K562 (cell line): ENCODE measurements at regions not wholly inside any gene's neighbourhood (a gene's known extent, or its start where the extent isn't known, plus 50 kb on each side); places are given as distances from the start of the nearest gene placed in this dataset.

ENCODE experiments used
- ATAC-seq: fragments of 200-7000 bp; cut with Tn5 transposase; 3 replicates; pipeline ENCODE4 v1.9.1; 2020; ENCODE audit warnings: moderate library complexity
- BruUV-seq: library from RNA; stranded (reverse); fragments of 400-500 nt; replicated peaks from 2 replicates; lab custom pipeline; 2021; lab: Mats Ljungman, UMichigan
- CTCF ChIA-PET: fragments of 300-600 bp; formaldehyde crosslinking; extraction: SDS; loops from one replicate; lab custom pipeline; 2021; ENCODE audit warnings: low intra/inter-chr PET ratio; lab: Yijun Ruan, JAX
- POLR2A ChIA-PET: fragments of 300-600, 350-650 bp; sonication (Branson Sonifier 250); formaldehyde crosslinking; extraction: SDS; loops from one replicate; lab custom pipeline; 2021; ENCODE audit warnings: antibody characterized with exemption, inconsistent platforms; lab: Yijun Ruan, JAX
- DNase-seq, 4 experiments: peaks; one replicate each; pipeline versions ENCODE4 v3.0.0 to v3.0.0-alpha.2; 2011 to 2018; ENCODE audit warnings: low spot score in 3 of 4, mixed read lengths in 3 of 4; ENCODE audit errors: extremely low read depth in 1 of 4
- FAIRE-seq: peaks from 2 replicates; lab custom pipeline; 2011; peaks lifted over from hg19 to GRCh38; lab: Jason Lieb, UNC
- H2AFZ ChIP-seq: 2 replicates; pipeline ENCODE4 v1.6.0; 2011; ENCODE audit warnings: low read depth, low read length, control low read depth, inconsistent platforms
- H3K27ac ChIP-seq: fragments of 200-600 bp; 3 replicates; pipeline ENCODE4 v1.8.0; 2011; ENCODE audit warnings: low read depth, mild to moderate bottlenecking, control low read depth, inconsistent platforms, low read length, moderate library complexity, mixed read lengths; ENCODE audit errors: extremely low read depth
- H3K27me3 ChIP-seq, 2 experiments: fragments of 300-600 bp in 1 of 2; 2 replicates in 1 of 2; 3 replicates in 1 of 2; pipeline versions ENCODE4 v1.6.0 to v1.8.0; 2011; ENCODE audit warnings: inconsistent platforms in 2 of 2, low read length in 2 of 2, mild to moderate bottlenecking in 1 of 2, mixed read lengths in 1 of 2, moderate library complexity in 1 of 2; ENCODE audit not compliant: control insufficient read depth in 2 of 2, insufficient read depth in 2 of 2
- H3K36me3 ChIP-seq: fragments of 300-600 bp; 3 replicates; pipeline ENCODE4 v1.8.0; 2011; ENCODE audit warnings: mild to moderate bottlenecking, low read length, inconsistent platforms; ENCODE audit not compliant: control insufficient read depth, insufficient read depth
- H3K4me1 ChIP-seq, 2 experiments: fragments of 200-600 bp in 1 of 2; replicated peaks in 1 of 2; 2 replicates in 1 of 2; 3 replicates in 1 of 2; pipeline versions ENCODE4 v1.5.1 to v1.8.0; 2011; ENCODE audit warnings: inconsistent platforms in 2 of 2, low read length in 2 of 2, mild to moderate bottlenecking in 1 of 2, mixed read lengths in 1 of 2, moderate library complexity in 1 of 2; ENCODE audit not compliant: control insufficient read depth in 2 of 2, insufficient read depth in 2 of 2
- H3K4me2 ChIP-seq: 2 replicates; pipeline ENCODE4 v1.6.1; 2011; ENCODE audit warnings: low read length, control low read depth, inconsistent platforms, mixed read lengths; ENCODE audit not compliant: insufficient read depth
- H3K4me3 ChIP-seq: fragments of 200-600 bp; sonication (generic), shearing (Covaris generic); 2 replicates; pipeline ENCODE4 v1.5.1; 2016; ENCODE audit warnings: control low read depth, inconsistent platforms
- H3K79me2 ChIP-seq: fragments of 200-600 bp; 3 replicates; pipeline ENCODE4 v1.8.0; 2011; ENCODE audit warnings: low read length, inconsistent platforms; ENCODE audit not compliant: control insufficient read depth, insufficient read depth
- H3K9ac ChIP-seq, 2 experiments: 2 replicates each; pipeline versions ENCODE4 v1.6.0 to v1.6.1; 2011; ENCODE audit warnings: low read depth in 2 of 2, low read length in 2 of 2, control low read depth in 1 of 2, inconsistent platforms in 1 of 2, mild to moderate bottlenecking in 1 of 2, mixed read lengths in 1 of 2; ENCODE audit not compliant: insufficient read depth in 1 of 2
- H3K9me1 ChIP-seq: one replicate; pipeline ENCODE4 v1.6.0; 2011; ENCODE audit warnings: inconsistent platforms, mild to moderate bottlenecking, low read length, moderate library complexity; ENCODE audit not compliant: control insufficient read depth, insufficient read depth
- H3K9me3 ChIP-seq: replicated peaks from 2 replicates; pipeline ENCODE4 v1.5.1; 2011; ENCODE audit warnings: low read depth, low read length, inconsistent platforms; ENCODE audit not compliant: control insufficient read depth, insufficient read depth
- H4K20me1 ChIP-seq: replicated peaks from 2 replicates; pipeline ENCODE4 v1.6.1; 2011; ENCODE audit warnings: low read length, inconsistent platforms, mixed read lengths; ENCODE audit not compliant: control insufficient read depth, insufficient read depth
- E4F1 ChIP-seq: fragments of 250-450 bp; sonication (Bioruptor Pico); IDR thresholded peaks from 2 replicates; pipeline ENCODE4 v1.5.0; 2021; ENCODE audit warnings: mild to moderate bottlenecking, borderline replicate concordance
- ETS2 ChIP-seq: IDR thresholded peaks from 2 replicates; pipeline ENCODE4 v1.6.1; 2016; ENCODE audit warnings: borderline replicate concordance, missing genetic modification characterization, mild to moderate bottlenecking, moderate library complexity, missing compliant biosample characterization; ENCODE audit not compliant: poor library complexity, severe bottlenecking
- TRIM28 ChIP-seq: fragments of 450-650 bp; IDR thresholded peaks from 2 replicates; pipeline ENCODE4 v1.6.1; 2017
- ZHX1 ChIP-seq: fragments of 150-350 bp; conservative IDR thresholded peaks from 2 replicates; pipeline ENCODE4 v1.6.1; 2014; ENCODE audit warnings: low read length
- ZNF124 ChIP-seq: sonication (generic); formaldehyde crosslinking; IDR thresholded peaks from 2 replicates; pipeline ENCODE4 v1.8.1; 2022; ENCODE audit warnings: missing genetic modification reagents
- ZNF280B ChIP-seq: fragments of 250-450 bp; sonication (Bioruptor Pico); IDR thresholded peaks from 2 replicates; pipeline ENCODE4 v1.5.1; 2021; ENCODE audit warnings: mild to moderate bottlenecking
- ZSCAN29 ChIP-seq: fragments of 450-650 bp; IDR thresholded peaks from 2 replicates; pipeline ENCODE4 v1.6.1; 2017
- WGBS: fragments of 100-300 bp; shearing (Covaris generic); methylation state at CpG from one replicate; pipeline ENCODE4 v1.1.6; 2016; ENCODE audit warnings: low coverage, mixed read lengths; ENCODE audit not compliant: insufficient coverage; ENCODE audit errors: missing lambda C conversion rate; 5-methylcytosine and 5-hydroxymethylcytosine counted together
- in situ Hi-C: fragments of 300-500 bp; cut with MboI; formaldehyde crosslinking; loops from 4 replicates; pipeline ENCODE4 v1.15.0; 2018; ENCODE audit warnings: inconsistent platforms, mixed read lengths
- intact Hi-C: fragments of 100-400 bp; cut with micrococcal nuclease; formaldehyde crosslinking; loops from 2 replicates; pipeline ENCODE4 v1.14.2; 2022
- TF ChIP-seq, protein P1 (sequence below): sonication (generic); formaldehyde crosslinking; IDR thresholded peaks from 2 replicates; pipeline ENCODE4 v1.8.0; 2022; ENCODE audit warnings: mild to moderate bottlenecking, missing genetic modification reagents
- TF ChIP-seq, protein P2 (sequence below): fragments of 250-450 bp; sonication (Bioruptor Pico); IDR thresholded peaks from 2 replicates; pipeline ENCODE4 v1.4.0; 2020
- TF ChIP-seq, protein P3 (sequence below): fragments of 450-650 bp; IDR thresholded peaks from 2 replicates; pipeline ENCODE4 v1.7.1; 2018; ENCODE audit warnings: mild to moderate bottlenecking, low read depth; ENCODE audit not compliant: partially characterized antibody

DNA sequence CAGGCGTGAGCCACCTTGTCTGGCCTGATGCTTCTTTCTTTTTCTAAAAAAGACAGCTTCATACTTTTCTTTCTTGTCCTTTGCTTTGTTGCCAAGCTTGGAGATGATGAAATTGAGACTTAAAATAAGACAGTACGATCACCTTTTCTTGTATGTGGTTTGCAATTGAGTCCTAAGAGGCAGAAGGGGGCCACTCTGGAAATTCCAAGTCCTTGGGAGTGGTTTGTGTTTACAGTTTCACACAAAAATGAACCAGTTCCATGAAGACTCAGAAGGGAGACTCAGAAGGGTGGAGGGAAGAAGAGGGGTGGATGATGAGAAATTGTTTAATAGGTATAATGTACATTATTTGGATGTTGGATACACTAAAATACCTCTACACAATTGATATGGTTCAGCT is 70.7 kb upstream of the TNS3 start:
- no TSS peak for BruUV-seq
- FAIRE-seq, result no peak
- 4% methylated on average over 2 of the region's 2 CpGs for WGBS
- no peak for DNase-seq
- intact Hi-C loops (no loop called here), in situ Hi-C loops (no loop called here)
- H4K20me1 ChIP-seq, result 0 out of 2 replicates have a peak, but pooled peaks cover 4% of the 10 kb centered on the region
- no peak overlapping the region for H2AFZ ChIP-seq
- no peaks in the 10 kb centered on the region for H3K9me1 ChIP-seq
- ATAC-seq, result no peak
- no peaks in the 10 kb centered on the region for H3K36me3 ChIP-seq
- ChIA-PET POLR2A (no interaction called here), CTCF (no interaction called here)
- no peak overlapping the region for H3K27ac ChIP-seq
- H3K79me2 ChIP-seq, result no peaks in the 10 kb centered on the region
- H3K9me3 ChIP-seq, result no peaks in the 10 kb centered on the region
- H3K4me1 ChIP-seq, result no peaks in the 10 kb centered on the region
- no peak overlapping the region for H3K9ac ChIP-seq
- no peak overlapping the region for H3K4me3 ChIP-seq
- H3K4me2 ChIP-seq, result no peak overlapping the region
- peaks cover 8 to 68% of the 10 kb centered on the region in 2 experiments; a peak in 3 of 5 replicates for H3K27me3 ChIP-seq
- TF ChIP-seq TRIM28 (no peak), ZNF280B (no peak), ZHX1 (no peak), E4F1 (CRISPR knock-in tag) (no peak), ZSCAN29 (no peak), ZNF124 (CRISPR knock-in tag) (no peak), ETS2 (tag) (no peak)
- TF ChIP-seq, protein P1, sequence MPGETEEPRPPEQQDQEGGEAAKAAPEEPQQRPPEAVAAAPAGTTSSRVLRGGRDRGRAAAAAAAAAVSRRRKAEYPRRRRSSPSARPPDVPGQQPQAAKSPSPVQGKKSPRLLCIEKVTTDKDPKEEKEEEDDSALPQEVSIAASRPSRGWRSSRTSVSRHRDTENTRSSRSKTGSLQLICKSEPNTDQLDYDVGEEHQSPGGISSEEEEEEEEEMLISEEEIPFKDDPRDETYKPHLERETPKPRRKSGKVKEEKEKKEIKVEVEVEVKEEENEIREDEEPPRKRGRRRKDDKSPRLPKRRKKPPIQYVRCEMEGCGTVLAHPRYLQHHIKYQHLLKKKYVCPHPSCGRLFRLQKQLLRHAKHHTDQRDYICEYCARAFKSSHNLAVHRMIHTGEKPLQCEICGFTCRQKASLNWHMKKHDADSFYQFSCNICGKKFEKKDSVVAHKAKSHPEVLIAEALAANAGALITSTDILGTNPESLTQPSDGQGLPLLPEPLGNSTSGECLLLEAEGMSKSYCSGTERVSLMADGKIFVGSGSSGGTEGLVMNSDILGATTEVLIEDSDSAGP (CRISPR knock-in tag), result no peak
- TF ChIP-seq, protein P2, sequence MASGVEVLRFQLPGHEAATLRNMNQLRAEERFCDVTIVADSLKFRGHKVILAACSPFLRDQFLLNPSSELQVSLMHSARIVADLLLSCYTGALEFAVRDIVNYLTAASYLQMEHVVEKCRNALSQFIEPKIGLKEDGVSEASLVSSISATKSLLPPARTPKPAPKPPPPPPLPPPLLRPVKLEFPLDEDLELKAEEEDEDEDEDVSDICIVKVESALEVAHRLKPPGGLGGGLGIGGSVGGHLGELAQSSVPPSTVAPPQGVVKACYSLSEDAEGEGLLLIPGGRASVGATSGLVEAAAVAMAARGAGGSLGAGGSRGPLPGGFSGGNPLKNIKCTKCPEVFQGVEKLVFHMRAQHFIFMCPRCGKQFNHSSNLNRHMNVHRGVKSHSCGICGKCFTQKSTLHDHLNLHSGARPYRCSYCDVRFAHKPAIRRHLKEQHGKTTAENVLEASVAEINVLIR, result no peak
- TF ChIP-seq, protein P3, sequence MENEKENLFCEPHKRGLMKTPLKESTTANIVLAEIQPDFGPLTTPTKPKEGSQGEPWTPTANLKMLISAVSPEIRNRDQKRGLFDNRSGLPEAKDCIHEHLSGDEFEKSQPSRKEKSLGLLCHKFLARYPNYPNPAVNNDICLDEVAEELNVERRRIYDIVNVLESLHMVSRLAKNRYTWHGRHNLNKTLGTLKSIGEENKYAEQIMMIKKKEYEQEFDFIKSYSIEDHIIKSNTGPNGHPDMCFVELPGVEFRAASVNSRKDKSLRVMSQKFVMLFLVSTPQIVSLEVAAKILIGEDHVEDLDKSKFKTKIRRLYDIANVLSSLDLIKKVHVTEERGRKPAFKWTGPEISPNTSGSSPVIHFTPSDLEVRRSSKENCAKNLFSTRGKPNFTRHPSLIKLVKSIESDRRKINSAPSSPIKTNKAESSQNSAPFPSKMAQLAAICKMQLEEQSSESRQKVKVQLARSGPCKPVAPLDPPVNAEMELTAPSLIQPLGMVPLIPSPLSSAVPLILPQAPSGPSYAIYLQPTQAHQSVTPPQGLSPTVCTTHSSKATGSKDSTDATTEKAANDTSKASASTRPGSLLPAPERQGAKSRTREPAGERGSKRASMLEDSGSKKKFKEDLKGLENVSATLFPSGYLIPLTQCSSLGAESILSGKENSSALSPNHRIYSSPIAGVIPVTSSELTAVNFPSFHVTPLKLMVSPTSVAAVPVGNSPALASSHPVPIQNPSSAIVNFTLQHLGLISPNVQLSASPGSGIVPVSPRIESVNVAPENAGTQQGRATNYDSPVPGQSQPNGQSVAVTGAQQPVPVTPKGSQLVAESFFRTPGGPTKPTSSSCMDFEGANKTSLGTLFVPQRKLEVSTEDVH, result no peak
